ENCODE measurements at regions not wholly inside any gene's neighbourhood (a gene's known extent, or its start where the extent isn't known, plus 50 kb on each side); places are given as distances from the start of the nearest gene placed in this dataset.
"Not testable (repeated sequence)": the region's sequence is repeated elsewhere in the genome, so short reads cannot be mapped to it uniquely, and the experiment has no call there.

- TF ChIP-seq CTCF, POLR2A (IDR thresholded peaks at IDR 0.05): not testable (repeated sequence)
These were observed 408.7 kb downstream of the CCT8L2 start for GRCh38 chr22:16183864-16184263.

Data from testis (tissue), 2 donors.